GM21367 (cell line): ENCODE measurements at regions not wholly inside any gene's neighbourhood (a gene's known extent, or its start where the extent isn't known, plus 50 kb on each side); places are given as distances from the start of the nearest gene placed in this dataset.

Experiments
- ATAC-seq: cut with Tn5 transposase; IDR thresholded peaks from one replicate; pipeline ENCODE4 v1.9.1; 2021; ENCODE audit not compliant: unreplicated experiment

- no peak for ATAC-seq
These were observed 1469.3 kb downstream of the AACS start for GRCh38 chr12:126534495-126534894.

- no peak for ATAC-seq
These were observed 1469.7 kb downstream of the AACS start for GRCh38 chr12:126534942-126535341.

GRCh38 chr12:126535971-126536370 is 1470.7 kb downstream of the AACS start:
- no peak for ATAC-seq

GRCh38 chr12:126537961-126538530 is 1472.8 kb downstream of the AACS start:
- ATAC-seq = no peak

- no peak for ATAC-seq
These were observed 1473.7 kb downstream of the AACS start for GRCh38 chr12:126538888-126539287.

- no peak for ATAC-seq
These were observed 1480.2 kb downstream of the AACS start for GRCh38 chr12:126545411-126545810.

- no peak for ATAC-seq
These were observed 1482.7 kb downstream of the AACS start for GRCh38 chr12:126547905-126548304.

GRCh38 chr12:126551869-126552268 is 1486.6 kb downstream of the AACS start:
- no peak for ATAC-seq

GRCh38 chr12:126554625-126555024 is 1489.4 kb downstream of the AACS start:
- ATAC-seq = no peak

- no peak for ATAC-seq
These were observed 1492.4 kb downstream of the AACS start for GRCh38 chr12:126557659-126558058.

- no peak for ATAC-seq
These were observed 1493.0 kb downstream of the AACS start for GRCh38 chr12:126558219-126558618.

GRCh38 chr12:126558810-126559209 is 1493.6 kb downstream of the AACS start:
- ATAC-seq = no peak

- ATAC-seq = no peak
These were observed 1501.8 kb downstream of the AACS start for GRCh38 chr12:126567016-126567415.

GRCh38 chr12:126569706-126570105 is 1504.5 kb downstream of the AACS start:
- no peak for ATAC-seq

- no peak for ATAC-seq
These were observed 1505.3 kb downstream of the AACS start for GRCh38 chr12:126570566-126570965.

- no peak for ATAC-seq
These were observed 1506.9 kb downstream of the AACS start for GRCh38 chr12:126572170-126572569.

GRCh38 chr12:126581655-126582054 is 1516.4 kb downstream of the AACS start:
- ATAC-seq = no peak

GRCh38 chr12:126582231-126582630 is 1517.0 kb downstream of the AACS start:
- ATAC-seq = no peak

- no peak for ATAC-seq
These were observed 1523.5 kb downstream of the AACS start for GRCh38 chr12:126588586-126589249.

GRCh38 chr12:126591533-126591932 is 1526.3 kb downstream of the AACS start:
- ATAC-seq = no peak

GRCh38 chr12:126601184-126602170 is 1536.2 kb downstream of the AACS start:
- ATAC-seq = no peak

GRCh38 chr12:126602612-126603011 is 1537.4 kb downstream of the AACS start:
- no peak for ATAC-seq
